ENCODE measurements at regions not wholly inside any gene's neighbourhood (a gene's known extent, or its start where the extent isn't known, plus 50 kb on each side); places are given as distances from the start of the nearest gene placed in this dataset.

DNA sequence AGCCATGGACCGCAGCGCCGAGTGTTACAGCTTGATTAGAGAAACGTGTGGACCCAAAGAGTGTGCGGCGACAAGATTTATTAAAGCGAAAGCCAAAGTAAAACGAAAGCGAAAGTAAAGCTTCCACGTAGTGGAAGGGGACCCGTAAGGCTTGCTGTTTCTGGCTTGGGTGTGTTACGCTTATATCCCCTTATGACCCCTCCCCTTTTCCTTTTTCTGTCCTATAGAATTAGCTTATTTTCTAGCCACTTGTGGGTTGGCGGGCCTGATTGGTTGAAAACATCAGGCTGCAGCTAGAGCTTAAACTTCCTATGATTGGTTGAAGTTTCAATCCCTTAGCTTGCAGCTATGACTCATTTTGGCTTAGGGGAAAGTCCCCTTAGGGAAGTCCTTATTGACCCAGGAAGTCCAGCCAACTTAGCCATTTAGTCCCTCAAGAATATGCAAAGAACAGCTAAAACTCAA, 969.7 kb downstream of the DCDC2C start:
- TF ChIP-seq ZNF274 (IDR thresholded peaks at IDR 0.05; ENCODE audit: low read depth, low read length): no peak
- TF ChIP-seq YY1 (IDR thresholded peaks at IDR 0.05; ENCODE audit: insufficient read depth, insufficient read length): no peak
- no peak for TF ChIP-seq SUZ12 (IDR thresholded peaks at IDR 0.05; ENCODE audit: extremely low read depth, insufficient read depth, insufficient read length)
